ENCODE measurements at regions not wholly inside any gene's neighbourhood (a gene's known extent, or its start where the extent isn't known, plus 50 kb on each side); places are given as distances from the start of the nearest gene placed in this dataset.
"Not testable (repeated sequence)": the region's sequence is repeated elsewhere in the genome, so short reads cannot be mapped to it uniquely, and the experiment has no call there.

DNA sequence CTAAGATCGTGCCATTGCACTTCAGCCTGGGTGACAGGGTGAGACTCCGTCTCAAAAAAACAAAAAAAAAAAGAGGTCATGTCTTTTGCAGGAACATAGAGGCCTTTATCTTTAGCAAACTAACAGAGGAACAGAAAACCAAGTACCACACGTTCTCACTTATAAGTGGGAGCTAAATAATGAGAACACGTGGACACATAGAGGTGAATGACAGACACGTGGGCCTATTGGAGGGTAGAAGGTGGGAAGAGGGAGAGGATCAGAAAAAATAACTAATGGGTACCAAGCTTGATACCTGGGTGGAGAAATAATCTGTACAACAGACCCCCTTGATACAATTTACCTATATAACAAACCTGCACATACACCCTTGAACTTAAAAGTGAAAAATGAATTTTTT lies 401.4 kb upstream of the NAALADL2 start:
- DNase-seq (ENCODE audit: low read depth in 2 of 2) = no peak

- no peak for DNase-seq (ENCODE audit: low read depth in 2 of 2)
Measured at GRCh38 chr3:174460831-174461230, 398.3 kb upstream of the NAALADL2 start.

- no peak for DNase-seq (ENCODE audit: low read depth in 2 of 2)
Measured at GRCh38 chr3:174462916-174463315, 396.2 kb upstream of the NAALADL2 start.

DNA sequence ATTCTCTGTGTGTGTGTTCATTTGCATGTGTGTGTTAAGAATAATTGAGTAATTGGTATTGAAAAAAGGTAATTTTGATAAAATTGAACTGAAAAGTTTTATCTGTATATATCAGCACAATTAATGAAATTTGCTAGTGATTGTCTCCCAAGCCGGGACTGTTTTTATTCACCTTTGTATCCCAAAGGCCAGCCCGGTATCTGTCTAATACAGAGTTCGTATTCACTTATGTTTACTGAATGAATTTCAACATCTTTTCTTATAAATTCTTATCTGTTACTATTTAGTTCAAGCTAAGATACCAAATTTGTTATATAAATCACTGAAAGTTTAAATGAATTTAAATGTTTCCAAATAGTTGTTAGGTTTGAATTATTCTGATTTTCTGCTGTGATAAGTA lies 394.0 kb upstream of the NAALADL2 start:
- DNase-seq (ENCODE audit: low read depth in 2 of 2) = no peak

DNA sequence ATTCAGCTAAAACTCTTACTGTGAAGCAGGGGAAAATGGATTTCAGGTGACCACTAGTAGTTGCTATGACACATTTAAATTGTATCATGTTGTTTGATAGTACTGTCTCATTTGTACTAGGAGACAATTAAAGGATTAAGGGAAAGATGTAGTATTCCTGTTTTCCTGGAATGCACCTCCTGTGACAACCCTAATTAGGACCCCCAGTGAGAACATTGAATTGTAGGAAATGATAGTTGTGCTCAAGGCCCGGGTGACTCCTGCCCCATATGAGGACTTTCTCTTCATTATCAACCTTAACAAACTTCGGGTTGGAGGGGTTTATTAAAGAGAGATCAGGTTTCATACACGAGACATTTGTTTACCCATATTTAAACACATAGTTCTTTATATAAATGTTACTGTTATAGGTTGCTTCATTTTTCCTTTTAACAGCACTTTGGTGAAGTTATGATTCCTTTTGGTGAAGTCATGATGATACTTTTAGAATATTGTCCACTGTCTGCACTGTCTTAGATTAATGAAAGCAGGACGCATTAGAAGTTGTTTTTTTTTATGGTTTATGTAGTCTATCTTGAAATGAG lies 392.6 kb upstream of the NAALADL2 start:
- DNase-seq (ENCODE audit: low read depth in 2 of 2) = no peak

DNA sequence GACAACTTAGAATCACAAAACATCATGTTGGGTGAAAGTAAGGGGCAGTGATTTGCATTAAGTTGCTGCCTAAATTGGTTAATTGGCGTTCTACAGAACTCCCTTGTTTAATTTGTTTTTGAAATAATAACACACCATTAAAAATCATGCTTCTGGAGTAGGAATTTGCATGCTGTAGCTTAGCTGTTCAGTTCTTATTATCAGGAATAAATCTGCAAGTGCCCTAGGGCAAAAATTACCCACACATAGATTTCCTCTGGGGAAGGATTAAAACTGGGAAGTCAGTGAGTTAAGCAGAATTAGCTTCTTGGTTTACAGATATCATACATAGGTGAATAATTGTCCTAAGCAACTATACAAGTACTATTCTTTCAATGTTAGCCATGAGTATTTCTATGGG lies 381.6 kb upstream of the NAALADL2 start:
- DNase-seq (ENCODE audit: low read depth in 2 of 2) = no peak

GRCh38 chr3:174480767-174481166 lies 378.4 kb upstream of the NAALADL2 start:
- DNase-seq (ENCODE audit: low read depth in 2 of 2) = no peak

DNA sequence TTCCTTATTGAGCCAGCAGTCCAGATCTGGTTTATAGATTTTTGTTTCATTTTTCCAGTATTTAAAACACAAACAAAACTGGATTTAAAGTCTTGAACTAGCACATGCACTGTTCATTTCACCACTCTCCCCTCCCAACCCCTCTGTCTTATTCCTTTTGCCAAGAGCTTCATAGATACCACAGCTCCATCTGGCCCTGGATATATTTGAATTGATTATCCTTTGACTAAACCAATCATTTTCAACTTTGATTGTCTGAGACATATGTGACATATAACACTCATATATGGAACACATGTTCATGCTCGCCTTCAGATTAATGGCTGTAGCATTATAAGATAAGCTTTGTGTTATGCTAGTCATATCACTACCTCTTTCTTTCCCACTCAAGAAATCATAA lies 376.6 kb upstream of the NAALADL2 start:
- DNase-seq (ENCODE audit: low read depth in 2 of 2) = no peak

DNA sequence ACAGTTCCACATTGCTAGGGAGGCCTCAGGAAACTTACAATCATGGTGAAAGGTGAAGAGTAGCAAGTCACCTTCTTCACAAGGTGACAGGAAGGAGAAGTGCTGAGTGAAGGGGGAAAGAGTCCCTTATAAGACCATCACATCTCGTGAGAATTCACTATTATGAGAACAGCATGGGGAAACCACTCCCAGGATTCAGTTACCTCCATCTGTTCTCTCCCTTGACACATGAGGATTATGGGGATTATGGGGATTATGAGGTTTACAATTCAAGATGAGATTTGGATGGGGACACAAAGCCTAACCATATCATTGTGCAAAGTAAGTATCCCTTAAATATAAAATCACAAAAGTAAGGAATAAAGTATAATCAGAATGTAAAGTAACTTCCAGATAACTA lies 375.9 kb upstream of the NAALADL2 start:
- DNase-seq (ENCODE audit: low read depth in 2 of 2) = no peak

- DNase-seq (ENCODE audit: low read depth in 2 of 2) = not testable (repeated sequence)
Measured at GRCh38 chr3:174483856-174484255, 375.3 kb upstream of the NAALADL2 start.

- DNase-seq (ENCODE audit: low read depth in 2 of 2) = no peak
Measured at GRCh38 chr3:174488527-174488926, 370.6 kb upstream of the NAALADL2 start.

DNA sequence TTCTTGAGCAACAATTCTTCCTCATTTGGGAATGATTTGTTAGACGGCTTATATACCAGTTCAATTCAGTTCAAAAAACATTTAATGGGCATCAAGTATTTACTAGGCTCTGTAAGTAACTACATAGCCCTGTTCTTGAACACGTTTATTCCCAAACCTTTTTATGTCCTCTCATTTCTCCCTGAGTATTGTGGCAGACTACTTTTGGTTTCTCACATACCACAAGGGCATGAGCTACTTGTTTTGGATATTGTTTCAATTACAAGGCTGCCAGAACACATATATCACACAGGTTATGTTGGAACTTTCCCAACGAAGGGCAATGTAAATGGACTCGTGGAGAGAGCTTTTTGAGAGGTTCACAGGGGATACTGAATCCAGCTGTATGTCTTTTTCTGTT lies 363.8 kb upstream of the NAALADL2 start:
- no peak for DNase-seq (ENCODE audit: low read depth in 2 of 2)

DNA sequence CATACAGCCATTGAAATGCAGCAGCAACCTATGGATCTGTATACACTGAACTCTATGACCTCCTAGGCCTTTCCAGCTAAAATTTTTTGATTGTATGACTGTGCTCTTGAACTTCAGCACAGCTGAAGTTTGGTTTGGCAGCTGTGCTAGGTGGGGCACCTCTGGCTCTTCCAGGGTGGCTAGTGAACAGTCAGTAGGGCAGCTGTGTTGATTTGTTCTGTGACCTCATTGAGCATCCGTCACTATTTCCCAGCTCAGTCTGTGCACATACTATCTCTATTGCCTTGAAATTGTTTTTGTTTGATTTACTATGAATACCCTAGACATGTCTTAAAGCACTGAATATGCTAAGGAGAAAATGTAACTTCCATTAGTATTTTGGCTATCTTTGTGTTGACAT lies 363.2 kb upstream of the NAALADL2 start:
- no peak for DNase-seq (ENCODE audit: low read depth in 2 of 2)

DNA sequence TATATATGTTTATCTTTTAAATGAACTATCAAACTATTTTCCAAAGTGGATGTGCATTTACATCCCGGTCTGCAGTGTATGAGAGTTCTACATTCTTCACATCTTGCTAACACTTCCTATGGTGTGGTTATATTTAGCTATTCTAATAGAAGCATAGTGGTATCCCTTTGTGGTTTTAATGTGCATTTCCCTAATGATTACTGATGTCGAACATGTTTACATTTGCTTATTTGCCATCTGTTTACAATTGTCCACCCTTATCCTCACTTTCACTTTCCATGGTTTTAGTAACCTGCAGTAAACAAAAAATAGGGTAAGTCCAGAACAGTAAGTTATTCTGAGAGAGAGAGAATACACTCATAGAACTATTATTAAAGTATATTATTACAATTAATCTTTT lies 360.5 kb upstream of the NAALADL2 start:
- DNase-seq (ENCODE audit: low read depth in 2 of 2) = no peak

GRCh38 chr3:174505266-174505665 lies 353.9 kb upstream of the NAALADL2 start:
- DNase-seq (ENCODE audit: low read depth in 2 of 2) = no peak

DNA sequence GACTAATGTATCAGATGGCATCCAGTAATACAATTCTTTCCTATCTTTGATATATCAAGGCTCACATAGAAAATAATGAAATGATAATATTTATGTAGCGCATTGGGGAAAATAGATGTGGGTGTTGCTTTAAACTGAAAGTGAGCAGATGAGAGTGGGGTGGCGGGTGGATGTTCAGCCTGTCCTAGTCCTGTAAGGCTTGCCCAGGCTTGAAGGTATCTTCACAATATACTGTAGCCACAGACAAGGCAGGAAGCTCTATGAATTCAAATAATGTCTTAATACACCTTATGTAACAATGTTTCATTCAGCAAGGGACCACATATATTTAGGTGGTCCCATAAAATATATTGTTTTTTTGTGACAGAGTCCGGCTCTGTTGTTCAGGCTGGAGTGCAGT lies 334.9 kb upstream of the NAALADL2 start:
- DNase-seq (ENCODE audit: low read depth in 2 of 2) = no peak

DNA sequence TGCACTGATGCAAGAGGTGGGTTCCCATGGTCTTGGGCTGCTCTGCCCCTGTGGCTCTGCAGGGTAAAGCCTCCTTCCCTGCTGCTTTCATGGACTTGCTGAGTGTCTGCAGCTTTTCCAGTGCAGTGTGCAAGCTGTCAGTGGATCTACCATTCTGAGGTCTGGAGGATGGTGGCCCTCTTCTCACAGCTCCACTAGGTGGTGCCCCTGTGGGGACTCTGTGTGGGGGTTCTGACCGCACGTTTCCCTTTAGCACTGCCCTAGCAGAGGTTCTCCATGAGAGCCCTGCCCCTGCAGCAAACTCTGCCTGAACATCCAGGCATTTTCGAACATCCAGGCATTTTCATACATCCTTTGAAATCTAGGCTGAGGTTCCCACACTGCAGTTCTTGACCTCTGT lies 329.8 kb upstream of the NAALADL2 start:
- no peak for DNase-seq (ENCODE audit: low read depth in 2 of 2)

GRCh38 chr3:174531262-174531982 lies 327.7 kb upstream of the NAALADL2 start:
- no peak for DNase-seq (ENCODE audit: low read depth in 2 of 2)

GRCh38 chr3:174532216-174532615 lies 326.9 kb upstream of the NAALADL2 start:
- DNase-seq (ENCODE audit: low read depth in 2 of 2) = no peak

DNA sequence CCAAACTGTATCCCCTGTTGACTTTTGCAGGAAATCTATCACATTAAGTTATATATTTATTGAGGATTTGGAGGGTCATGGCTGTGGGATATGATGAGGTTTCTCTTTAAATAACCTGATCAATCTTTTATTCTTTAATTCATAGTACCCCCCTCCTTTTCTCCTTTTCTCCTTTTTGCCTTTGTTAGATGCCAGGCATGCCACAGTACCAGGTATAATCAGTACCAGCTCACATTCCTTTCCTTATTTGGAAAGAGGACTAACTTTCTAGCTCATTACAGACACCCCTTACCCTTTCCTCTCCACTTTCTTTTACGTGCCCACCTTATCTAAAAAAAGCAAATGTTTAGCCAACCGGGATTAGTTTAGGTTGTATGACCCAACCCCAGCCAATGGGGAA lies 326.4 kb upstream of the NAALADL2 start:
- no peak for DNase-seq (ENCODE audit: low read depth in 2 of 2)

- no peak for DNase-seq (ENCODE audit: low read depth in 2 of 2)
Measured at GRCh38 chr3:174533286-174533685, 325.8 kb upstream of the NAALADL2 start.

GRCh38 chr3:174536319-174536718 lies 322.8 kb upstream of the NAALADL2 start:
- no peak for DNase-seq (ENCODE audit: low read depth in 2 of 2)

GRCh38 chr3:174538151-174538550 lies 321.0 kb upstream of the NAALADL2 start:
- DNase-seq (ENCODE audit: low read depth in 2 of 2) = no peak
